IPS-18c (cell line): ENCODE measurements at regions not wholly inside any gene's neighbourhood (a gene's known extent, or its start where the extent isn't known, plus 50 kb on each side); places are given as distances from the start of the nearest gene placed in this dataset.

Source experiments
- H3K4me3 ChIP-seq: 2 replicates; pipeline ENCODE4 v1.7.0; 2013; ENCODE audit warnings: low read depth, mild to moderate bottlenecking, low read length, moderate library complexity; ENCODE audit not compliant: insufficient read depth
- H3K9me3 ChIP-seq: one replicate; pipeline ENCODE4 v1.6.1; 2013; ENCODE audit warnings: mild to moderate bottlenecking, low read length, moderate library complexity; ENCODE audit not compliant: control insufficient read depth, insufficient read depth

- no peak overlapping the region for H3K4me3 ChIP-seq
- H3K9me3 ChIP-seq = no peaks in the 10 kb centered on the region
Measured at GRCh38 chr2:7992612-7993602, 688.9 kb upstream of the ID2 start.

DNA sequence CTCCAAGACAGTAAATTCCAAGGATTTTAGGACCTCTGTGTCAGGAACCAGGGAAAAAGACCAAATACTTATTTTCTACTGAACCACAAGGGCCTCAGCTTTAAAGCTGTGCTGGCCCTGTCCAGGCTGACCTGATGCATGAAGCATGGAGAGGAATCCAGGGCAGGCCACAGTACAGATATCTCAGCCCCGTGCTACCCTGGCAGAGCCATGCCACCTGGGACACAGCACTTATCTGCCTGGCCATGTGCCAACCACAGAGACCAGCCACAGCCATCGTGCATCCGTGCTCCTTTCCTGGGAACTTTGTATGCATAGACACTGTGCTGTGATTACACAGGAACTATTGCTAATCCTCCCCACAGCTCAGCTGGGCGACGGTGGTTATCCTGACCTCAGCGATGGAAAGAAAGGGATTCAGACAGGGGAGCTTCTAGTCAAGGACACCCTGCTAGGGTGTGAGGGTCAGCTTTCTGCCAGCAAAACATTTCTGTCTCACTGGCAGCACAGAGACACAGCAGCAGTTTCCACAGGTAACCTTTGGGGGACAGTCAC is 687.4 kb upstream of the ID2 start:
- Histone ChIP-seq H3K9me3 (no peaks in the 10 kb centered on the region), H3K4me3 (no peak overlapping the region)

GRCh38 chr2:7997279-7997678 is 684.6 kb upstream of the ID2 start:
- Histone ChIP-seq H3K9me3 (no peaks in the 10 kb centered on the region), H3K4me3 (no peak overlapping the region)

GRCh38 chr2:7999683-8000476 is 682.0 kb upstream of the ID2 start:
- no peak overlapping the region for H3K4me3 ChIP-seq
- no peaks in the 10 kb centered on the region for H3K9me3 ChIP-seq

DNA sequence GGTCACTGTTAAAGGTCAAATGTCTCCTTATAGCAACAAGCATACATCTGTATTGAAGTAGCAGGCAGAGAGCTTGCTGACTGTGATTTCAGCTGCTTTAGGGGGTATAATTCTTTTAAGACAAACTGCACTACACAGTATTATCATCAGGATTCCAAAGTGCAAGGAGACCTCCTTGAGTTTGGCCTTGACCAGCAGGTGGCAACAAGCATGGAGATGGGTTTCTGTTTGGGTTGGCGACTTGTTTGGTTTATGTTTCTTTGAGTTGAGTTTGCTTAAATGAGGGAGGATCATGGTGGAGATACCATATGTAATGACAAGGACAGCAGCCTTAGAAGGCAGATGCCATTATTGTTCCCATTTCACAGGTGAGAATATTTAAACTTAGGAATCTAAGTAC is 681.0 kb upstream of the ID2 start:
- Histone ChIP-seq H3K9me3 (no peaks in the 10 kb centered on the region), H3K4me3 (no peak overlapping the region)

DNA sequence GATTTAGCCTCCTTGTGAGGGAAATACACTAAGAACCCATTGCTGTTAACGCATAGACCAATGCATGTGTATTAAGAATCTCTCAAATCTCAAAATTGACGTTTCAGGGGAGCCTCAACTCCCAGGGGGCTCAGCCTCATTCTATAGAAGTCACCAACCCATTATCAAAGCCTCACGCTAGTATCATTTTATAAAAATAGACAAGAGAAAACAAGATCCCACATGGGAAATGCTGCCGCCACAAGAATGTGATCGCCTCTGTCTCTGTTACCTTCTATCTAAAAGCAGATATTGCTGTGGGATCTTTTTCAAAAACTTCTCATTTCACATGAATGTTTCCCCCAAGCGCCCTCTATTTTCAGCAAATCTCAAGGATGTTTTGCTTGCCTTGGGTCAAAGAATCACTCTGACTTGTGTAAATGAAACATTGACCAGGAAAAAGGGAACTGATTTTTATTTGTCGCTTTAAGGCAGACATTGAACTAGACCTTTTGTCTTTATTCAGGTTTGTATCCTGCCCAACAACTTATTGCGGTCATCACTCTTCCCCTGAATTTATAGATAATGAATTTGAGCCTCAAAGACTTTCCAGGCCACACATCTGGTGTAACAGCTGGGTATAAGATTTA is 679.0 kb upstream of the ID2 start:
- Histone ChIP-seq H3K4me3 (no peak overlapping the region), H3K9me3 (no peaks in the 10 kb centered on the region)

- no peaks in the 10 kb centered on the region for H3K9me3 ChIP-seq
- no peak overlapping the region for H3K4me3 ChIP-seq
Measured at GRCh38 chr2:8003462-8004075, 678.3 kb upstream of the ID2 start.

DNA sequence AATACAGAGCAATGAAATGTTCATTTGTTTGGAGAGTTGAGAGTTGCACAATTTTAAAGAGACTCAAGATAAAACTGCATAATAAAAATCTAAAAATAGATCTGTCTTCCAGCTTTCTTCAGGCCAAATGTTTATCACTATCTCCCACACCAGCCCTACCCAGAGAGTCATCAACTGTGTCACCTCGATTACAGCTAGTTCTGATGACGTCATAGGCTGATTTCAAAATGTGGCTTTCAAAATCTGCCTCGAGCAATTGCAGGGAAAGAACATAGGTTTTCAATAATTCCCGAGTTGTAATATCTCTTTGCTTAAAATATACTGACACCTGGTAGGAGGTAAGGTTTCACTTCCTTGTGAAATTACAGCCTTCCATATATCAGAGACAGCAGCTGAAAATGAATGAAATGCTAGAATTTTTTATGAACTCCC is 677.6 kb upstream of the ID2 start:
- no peak overlapping the region for H3K4me3 ChIP-seq

GRCh38 chr2:8006181-8006580 is 675.7 kb upstream of the ID2 start:
- no peaks in the 10 kb centered on the region for H3K9me3 ChIP-seq
- H3K4me3 ChIP-seq = no peak overlapping the region

More for the DNA sequence above, 677.6 kb upstream of the ID2 start:
- H3K9me3 ChIP-seq = no peaks in the 10 kb centered on the region

GRCh38 chr2:8006626-8007025 is 675.2 kb upstream of the ID2 start:
- Histone ChIP-seq H3K4me3 (no peak overlapping the region), H3K9me3 (no peaks in the 10 kb centered on the region)

GRCh38 chr2:8009010-8009597 is 672.8 kb upstream of the ID2 start:
- H3K4me3 ChIP-seq = no peak overlapping the region
- H3K9me3 ChIP-seq = no peaks in the 10 kb centered on the region

- Histone ChIP-seq H3K9me3 (no peaks in the 10 kb centered on the region), H3K4me3 (no peak overlapping the region)
Measured at GRCh38 chr2:8015848-8016600, 665.8 kb upstream of the ID2 start.

DNA sequence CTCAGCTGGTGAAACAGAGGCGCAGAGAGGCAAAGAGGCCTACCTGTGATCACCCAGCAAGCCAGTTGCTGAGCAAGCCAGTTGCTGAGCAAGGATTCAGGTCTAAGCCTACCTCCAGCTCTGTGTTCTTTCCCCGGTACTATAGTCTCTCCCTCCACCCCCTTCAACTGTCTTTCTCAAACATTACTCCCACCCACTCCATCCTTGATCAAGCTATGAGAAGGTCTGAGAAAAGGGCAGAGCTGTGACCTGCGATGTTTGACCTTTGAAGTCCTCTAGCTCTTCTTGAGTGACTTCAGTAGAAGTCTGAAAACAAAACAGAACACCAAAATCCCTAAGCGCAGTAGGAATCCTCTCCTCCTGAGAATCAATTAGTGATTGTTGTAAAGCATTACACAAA is 665.2 kb upstream of the ID2 start:
- Histone ChIP-seq H3K4me3 (no peak overlapping the region), H3K9me3 (no peaks in the 10 kb centered on the region)

GRCh38 chr2:8018956-8019355 is 662.9 kb upstream of the ID2 start:
- no peak overlapping the region for H3K4me3 ChIP-seq
- H3K9me3 ChIP-seq = no peaks in the 10 kb centered on the region

DNA sequence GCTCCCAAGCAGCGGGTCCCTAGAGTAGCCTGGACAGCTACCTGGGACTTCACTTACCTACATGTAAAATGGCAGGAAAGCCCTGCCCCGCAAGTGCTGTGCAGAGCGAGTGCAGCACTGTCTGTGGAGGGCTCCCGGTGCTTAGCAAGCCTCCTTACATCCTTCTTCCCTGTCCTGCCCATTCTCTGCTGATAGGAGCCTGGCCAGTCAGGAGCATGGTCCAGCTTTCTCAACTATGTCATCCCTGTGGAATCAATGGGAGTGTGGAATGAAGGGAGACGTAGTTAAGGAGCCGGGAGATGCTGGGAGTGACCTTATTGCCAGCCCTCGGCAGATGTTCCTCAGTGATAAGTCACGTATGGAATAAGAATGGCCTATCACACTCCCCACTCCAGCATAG is 661.9 kb upstream of the ID2 start:
- Histone ChIP-seq H3K9me3 (no peaks in the 10 kb centered on the region), H3K4me3 (no peak overlapping the region)

DNA sequence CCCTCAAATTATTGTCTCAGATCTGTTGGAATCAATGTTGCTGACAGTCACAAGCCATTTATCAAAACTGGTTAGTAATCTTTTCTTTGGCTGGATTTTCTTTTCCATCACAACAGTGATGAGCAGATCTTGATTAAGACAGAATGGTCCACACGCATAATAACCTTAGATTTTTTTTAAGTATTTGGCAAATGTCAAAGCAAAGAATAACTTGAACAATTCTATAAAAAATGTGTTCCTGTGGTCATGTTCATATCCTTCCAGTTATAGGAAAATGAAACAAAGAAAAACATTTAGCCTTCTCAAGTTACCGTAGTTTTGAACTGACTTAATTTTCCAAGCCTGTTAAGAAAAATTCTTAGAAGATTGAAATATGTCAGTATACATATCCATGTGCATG is 659.9 kb upstream of the ID2 start:
- Histone ChIP-seq H3K4me3 (no peak overlapping the region), H3K9me3 (no peaks in the 10 kb centered on the region)
